IPS-15b (cell line): ENCODE measurements at regions not wholly inside any gene's neighbourhood (a gene's known extent, or its start where the extent isn't known, plus 50 kb on each side); places are given as distances from the start of the nearest gene placed in this dataset.
"Not testable (repeated sequence)": the region's sequence is repeated elsewhere in the genome, so short reads cannot be mapped to it uniquely, and the experiment has no call there.

ENCODE experiments used
- H3K27me3 ChIP-seq: one replicate; pipeline ENCODE4 v1.6.1; 2013; ENCODE audit warnings: low read length; ENCODE audit not compliant: control insufficient read depth, insufficient read depth
- H3K36me3 ChIP-seq: one replicate; pipeline ENCODE4 v1.6.1; 2013; ENCODE audit warnings: low read length; ENCODE audit not compliant: control insufficient read depth, insufficient read depth
- H3K4me1 ChIP-seq: one replicate; pipeline ENCODE4 v1.6.1; 2013; ENCODE audit warnings: mild to moderate bottlenecking, low read length; ENCODE audit not compliant: control insufficient read depth, insufficient read depth
- H3K4me3 ChIP-seq: one replicate; pipeline ENCODE4 v1.5.1; 2013; ENCODE audit warnings: low read depth, low read length
- H3K9ac ChIP-seq: one replicate; pipeline ENCODE4 v1.6.1; 2013; ENCODE audit warnings: low read depth, mild to moderate bottlenecking, low read length
- H3K9me3 ChIP-seq: one replicate; pipeline ENCODE4 v1.6.1; 2013; ENCODE audit warnings: mild to moderate bottlenecking, low read length; ENCODE audit not compliant: control insufficient read depth, insufficient read depth

DNA sequence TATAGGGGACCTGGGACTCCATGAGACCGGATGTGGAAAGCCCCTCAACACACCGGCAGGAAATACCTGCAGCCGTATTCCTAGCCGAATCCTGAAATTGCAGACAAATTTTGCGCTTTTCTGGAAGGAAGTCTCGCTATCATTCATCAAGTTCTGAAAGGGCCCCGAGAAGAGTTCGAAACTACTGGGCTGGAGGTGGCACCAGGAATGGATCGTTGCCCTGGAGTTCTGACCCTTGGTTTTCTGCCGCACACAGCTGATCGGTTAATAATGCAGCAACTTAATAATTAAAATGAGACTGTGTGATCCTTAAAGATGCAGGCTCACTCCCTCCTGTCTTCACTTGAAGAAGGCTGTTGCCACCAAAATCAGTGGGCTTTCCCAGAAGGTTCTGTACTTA is 55.7 kb upstream of the MRTFB start:
- Histone ChIP-seq H3K9ac (no peak overlapping the region), H3K9me3 (no peaks in the 10 kb centered on the region), H3K4me3 (no peak overlapping the region), H3K4me1 (peaks cover 10% of the 10 kb centered on the region), H3K27me3 (no peaks in the 10 kb centered on the region), H3K36me3 (no peaks in the 10 kb centered on the region)

DNA sequence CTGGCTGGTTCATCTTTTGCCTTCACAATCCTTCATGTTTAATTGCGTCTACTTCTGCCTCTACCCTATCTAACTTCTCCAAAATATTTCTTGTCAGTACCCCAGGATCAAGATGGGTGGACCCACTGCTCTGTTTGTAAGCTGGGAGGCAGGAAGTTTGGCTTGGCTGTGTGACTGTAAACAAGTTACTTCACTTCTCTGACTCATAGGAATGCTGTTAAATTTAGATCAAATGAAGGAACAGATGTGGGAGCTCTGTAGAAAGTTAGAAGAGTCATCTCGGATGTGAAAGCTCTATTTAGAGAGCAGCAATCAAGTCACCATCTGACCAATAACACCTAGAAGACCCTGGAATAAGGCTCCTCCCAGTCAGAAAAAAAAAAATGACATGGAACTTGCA is 55.2 kb upstream of the MRTFB start:
- no peaks in the 10 kb centered on the region for H3K27me3 ChIP-seq
- H3K4me1 ChIP-seq, result peaks cover 10% of the 10 kb centered on the region
- no peaks in the 10 kb centered on the region for H3K9me3 ChIP-seq
- no peak overlapping the region for H3K4me3 ChIP-seq
- H3K36me3 ChIP-seq, result no peaks in the 10 kb centered on the region
- no peak overlapping the region for H3K9ac ChIP-seq

DNA sequence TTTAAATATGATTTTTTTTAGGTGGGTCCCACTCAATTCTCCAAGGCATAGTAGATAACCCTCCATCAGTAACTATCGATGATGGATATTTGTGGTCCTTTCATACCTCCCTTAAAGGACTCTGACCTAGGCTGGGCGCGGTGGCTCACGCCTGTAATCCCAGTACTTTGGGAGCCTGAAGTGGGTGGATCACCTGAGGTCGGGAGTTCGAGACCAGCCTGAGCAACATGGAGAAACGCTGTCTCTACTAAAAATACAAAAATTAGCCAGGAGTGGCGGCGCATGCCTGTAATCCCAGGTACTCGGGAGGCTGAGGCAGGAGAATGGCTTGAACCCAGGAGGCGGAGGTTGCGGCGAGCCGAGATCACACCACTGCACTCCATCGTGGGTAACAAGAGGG is 54.8 kb upstream of the MRTFB start:
- H3K27me3 ChIP-seq, H3K9ac ChIP-seq, H3K9me3 ChIP-seq, H3K36me3 ChIP-seq, H3K4me3 ChIP-seq: not testable (repeated sequence)
- H3K4me1 ChIP-seq, result peaks cover 10% of the 10 kb centered on the region

DNA sequence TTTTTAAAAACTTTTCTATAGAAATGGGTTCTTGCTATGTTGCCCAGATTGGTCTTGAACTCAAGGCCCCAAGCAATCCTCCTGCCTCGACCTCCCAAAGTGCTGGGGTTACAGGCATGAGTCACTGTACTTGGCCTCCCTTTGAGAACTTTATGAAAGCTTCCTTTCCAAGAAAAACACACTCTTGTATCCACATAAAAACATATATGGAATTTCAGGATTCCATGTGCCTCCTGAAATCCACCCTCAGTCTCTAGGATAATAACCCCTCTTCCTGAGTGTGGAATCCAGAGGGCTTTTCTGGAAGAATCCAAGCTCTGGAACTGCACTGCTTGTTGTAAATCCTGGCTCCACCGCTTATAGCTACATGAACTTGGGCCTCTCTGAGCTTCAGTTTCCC is 53.2 kb upstream of the MRTFB start:
- Histone ChIP-seq H3K36me3 (no peaks in the 10 kb centered on the region), H3K4me1 (peaks cover 10% of the 10 kb centered on the region), H3K27me3 (no peaks in the 10 kb centered on the region), H3K4me3 (no peak overlapping the region), H3K9ac (no peak overlapping the region), H3K9me3 (no peaks in the 10 kb centered on the region)

DNA sequence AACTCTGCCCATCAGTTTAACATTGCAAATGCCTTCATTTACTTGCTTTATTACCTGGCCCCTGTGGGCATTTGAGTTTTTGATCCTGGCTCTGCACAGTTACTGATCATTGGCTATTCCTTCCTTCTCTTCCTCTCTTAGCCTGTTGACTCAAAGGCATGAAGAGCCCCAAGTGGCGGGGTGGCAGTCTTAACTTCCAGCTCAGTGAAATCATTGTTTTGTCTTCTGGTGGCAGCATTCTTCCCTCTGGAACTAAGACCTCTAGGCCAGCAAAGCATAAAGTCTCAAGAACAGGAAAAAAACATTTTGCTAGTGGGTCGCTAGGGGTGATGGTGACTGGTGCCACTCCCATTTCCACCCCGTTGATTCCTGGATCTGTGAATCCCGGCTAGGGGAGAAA is 52.3 kb upstream of the MRTFB start:
- Histone ChIP-seq H3K4me1 (peaks cover under 1% of the 10 kb centered on the region), H3K9ac (no peak overlapping the region), H3K27me3 (no peaks in the 10 kb centered on the region), H3K9me3 (no peaks in the 10 kb centered on the region), H3K4me3 (no peak overlapping the region), H3K36me3 (no peaks in the 10 kb centered on the region)

DNA sequence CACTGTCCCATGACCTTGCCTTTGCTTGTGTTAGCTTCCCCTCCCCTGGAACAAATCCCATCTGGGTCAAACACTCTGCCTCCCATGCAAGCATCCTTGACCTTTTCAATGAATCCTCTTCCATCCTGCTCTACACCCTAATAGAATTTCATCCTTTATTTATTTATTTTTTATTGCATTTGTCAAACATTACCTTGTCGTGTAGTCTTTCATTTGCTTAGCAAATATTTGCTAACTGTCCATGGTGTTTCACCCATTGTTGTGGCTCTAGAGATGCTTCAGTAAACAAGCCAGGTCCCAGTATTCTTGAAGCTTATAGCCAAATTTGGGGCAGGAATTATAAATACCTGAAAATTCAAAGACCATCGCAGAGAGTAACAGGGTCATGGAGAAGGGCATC is 51.0 kb upstream of the MRTFB start:
- Histone ChIP-seq H3K36me3 (no peaks in the 10 kb centered on the region), H3K9ac (no peak overlapping the region), H3K4me3 (no peak overlapping the region), H3K4me1 (no peaks in the 10 kb centered on the region), H3K9me3 (no peaks in the 10 kb centered on the region), H3K27me3 (no peaks in the 10 kb centered on the region)
